Naive B cell (primary cell): ENCODE measurements at regions not wholly inside any gene's neighbourhood (a gene's known extent, or its start where the extent isn't known, plus 50 kb on each side); places are given as distances from the start of the nearest gene placed in this dataset.
"Not testable (repeated sequence)": the region's sequence is repeated elsewhere in the genome, so short reads cannot be mapped to it uniquely, and the experiment has no call there.

ENCODE experiments used
- ATAC-seq, 2 donors: fragments of 150-1000 bp; cut with Tn5 transposase; 2 replicates each; pipeline ENCODE4 v1.10.0; 2021; ENCODE audit warnings: low read depth in 2 of 2, mild to moderate bottlenecking in 2 of 2, moderate library complexity in 2 of 2
- DNase-seq: peaks from one replicate; pipeline ENCODE4 v3.0.0; 2022
- H3K27ac Mint-ChIP-seq, 6 donors: one replicate each; pipeline ENCODE4 v1.8.0; 2020 to 2022; ENCODE audit warnings: mild to moderate bottlenecking in 6 of 6, mixed read lengths in 6 of 6, moderate library complexity in 5 of 6, inconsistent platforms in 2 of 6
- H3K27me3 Mint-ChIP-seq, 3 donors: one replicate each; pipeline ENCODE4 v1.8.0; 2021 to 2022; ENCODE audit warnings: mixed read lengths in 3 of 3, mild to moderate bottlenecking in 1 of 3
- H3K36me3 Mint-ChIP-seq, 2 donors: one replicate each; pipeline ENCODE4 v1.8.0; 2020 to 2022; ENCODE audit warnings: mixed read lengths in 2 of 2, inconsistent platforms in 1 of 2, mild to moderate bottlenecking in 1 of 2
- H3K4me1 Mint-ChIP-seq, 3 donors: one replicate each; pipeline ENCODE4 v1.8.0; 2020 to 2022; ENCODE audit warnings: mixed read lengths in 3 of 3, inconsistent platforms in 1 of 3, mild to moderate bottlenecking in 1 of 3, moderate library complexity in 1 of 3
- H3K4me3 Mint-ChIP-seq, 8 donors: one replicate each; pipeline ENCODE4 v1.8.0; 2020 to 2022; ENCODE audit warnings: mild to moderate bottlenecking in 8 of 8, mixed read lengths in 8 of 8, moderate library complexity in 8 of 8, inconsistent platforms in 2 of 8
- H3K9me3 Mint-ChIP-seq, 7 donors: one replicate each; pipeline ENCODE4 v1.8.0; 2020 to 2022; ENCODE audit warnings: mixed read lengths in 7 of 7, mild to moderate bottlenecking in 5 of 7, inconsistent platforms in 2 of 7, moderate library complexity in 1 of 7

GRCh38 chr19:27884376-27884775 lies 1328.6 kb downstream of the UQCRFS1 start:
- H3K4me3 Mint-ChIP-seq = no peak overlapping the region
- no peaks in the 10 kb centered on the region for H3K36me3 Mint-ChIP-seq
- peaks cover 5 to 19% (median 11%) of the 10 kb centered on the region in 7 donors for H3K9me3 Mint-ChIP-seq
- H3K27ac Mint-ChIP-seq = no peak overlapping the region
- no peaks in the 10 kb centered on the region for H3K27me3 Mint-ChIP-seq
- ATAC-seq (no peak), DNase-seq (no peak)
- H3K4me1 Mint-ChIP-seq = no peaks in the 10 kb centered on the region

GRCh38 chr19:27881213-27881612 lies 1331.7 kb downstream of the UQCRFS1 start:
- no peak overlapping the region for H3K4me3 Mint-ChIP-seq
- no peaks in the 10 kb centered on the region for H3K27me3 Mint-ChIP-seq
- DNase-seq (no peak), ATAC-seq (no peak)
- H3K4me1 Mint-ChIP-seq = no peaks in the 10 kb centered on the region
- peaks cover 4 to 16% (median 7%) of the 10 kb centered on the region in 7 donors for H3K9me3 Mint-ChIP-seq
- H3K27ac Mint-ChIP-seq = peak overlapping the region in 1 of 6 donors; percentile 54
- peaks cover 6 to 12% of the 10 kb centered on the region in 2 donors for H3K36me3 Mint-ChIP-seq

- DNase-seq (no peak), ATAC-seq (no peak)
- Mint-ChIP-seq H3K4me1 (no peaks in the 10 kb centered on the region), H3K9me3 (peaks cover 2 to 17% (median 7%) of the 10 kb centered on the region in 7 donors), H3K36me3 (peaks cover 10 to 19% of the 10 kb centered on the region in 2 donors), H3K4me3 (no peak overlapping the region), H3K27ac (peak overlapping the region in 1 of 6 donors; percentile 79), H3K27me3 (no peaks in the 10 kb centered on the region)
These were observed 1335.9 kb downstream of the UQCRFS1 start for GRCh38 chr19:27876976-27877512.

GRCh38 chr19:27876489-27876888 lies 1336.5 kb downstream of the UQCRFS1 start:
- no peaks in the 10 kb centered on the region for H3K27me3 Mint-ChIP-seq
- no peak for DNase-seq
- peaks cover 12 to 20% of the 10 kb centered on the region in 2 donors for H3K36me3 Mint-ChIP-seq
- H3K4me1 Mint-ChIP-seq = no peaks in the 10 kb centered on the region
- peaks cover 2 to 23% (median 7%) of the 10 kb centered on the region in 7 donors for H3K9me3 Mint-ChIP-seq
- H3K27ac Mint-ChIP-seq = no peak overlapping the region
- no peak overlapping the region for H3K4me3 Mint-ChIP-seq
- ATAC-seq = no peak

- Mint-ChIP-seq H3K9me3 (peaks cover 0 to 24% (median 5%) of the 10 kb centered on the region in 7 donors), H3K27me3 (no peaks in the 10 kb centered on the region)
- ATAC-seq = no peak
These were observed 1340.6 kb downstream of the UQCRFS1 start for GRCh38 chr19:27872370-27872769.

GRCh38 chr19:27870293-27870692 lies 1342.7 kb downstream of the UQCRFS1 start:
- no peak for ATAC-seq
- Mint-ChIP-seq H3K9me3 (peaks cover 0 to 31% (median 8%) of the 10 kb centered on the region in 7 donors), H3K27me3 (no peaks in the 10 kb centered on the region), H3K36me3 (peaks cover 14 to 28% of the 10 kb centered on the region in 2 donors), H3K27ac (no peak overlapping the region), H3K4me3 (no peak overlapping the region), H3K4me1 (no peaks in the 10 kb centered on the region)
- no peak for DNase-seq

More at GRCh38 chr19:27872370-27872769, 1340.6 kb downstream of the UQCRFS1 start:
- Mint-ChIP-seq H3K4me1 (no peaks in the 10 kb centered on the region), H3K4me3 (no peak overlapping the region), H3K27ac (no peak overlapping the region), H3K36me3 (peaks cover 15 to 19% of the 10 kb centered on the region in 2 donors)
- no peak for DNase-seq

- H3K9me3 Mint-ChIP-seq = peaks cover 6 to 35% (median 19%) of the 10 kb centered on the region in 7 donors
- no peak overlapping the region for H3K4me3 Mint-ChIP-seq
These were observed 1344.9 kb downstream of the UQCRFS1 start for GRCh38 chr19:27868007-27868406.

GRCh38 chr19:27865927-27866777 lies 1346.8 kb downstream of the UQCRFS1 start:
- DNase-seq (no peak), ATAC-seq (no peak)
- no peaks in the 10 kb centered on the region for H3K27me3 Mint-ChIP-seq
- peaks cover 13 to 41% (median 28%) of the 10 kb centered on the region in 7 donors for H3K9me3 Mint-ChIP-seq
- H3K4me3 Mint-ChIP-seq = peak overlapping the region in 1 of 8 donors; percentile 13
- no peaks in the 10 kb centered on the region for H3K4me1 Mint-ChIP-seq
- peaks cover 17 to 30% of the 10 kb centered on the region in 2 donors for H3K36me3 Mint-ChIP-seq
- no peak overlapping the region for H3K27ac Mint-ChIP-seq

More at GRCh38 chr19:27868007-27868406, 1344.9 kb downstream of the UQCRFS1 start:
- ATAC-seq (no peak), DNase-seq (no peak)
- Mint-ChIP-seq H3K27ac (no peak overlapping the region), H3K27me3 (no peaks in the 10 kb centered on the region), H3K36me3 (peaks cover 14 to 29% of the 10 kb centered on the region in 2 donors), H3K4me1 (no peaks in the 10 kb centered on the region)

- H3K9me3 Mint-ChIP-seq = peaks cover 33 to 87% (median 73%) of the 10 kb centered on the region in 7 donors
These were observed 1351.5 kb downstream of the UQCRFS1 start for GRCh38 chr19:27861411-27861975.

GRCh38 chr19:27860309-27860934 lies 1352.5 kb downstream of the UQCRFS1 start:
- H3K36me3 Mint-ChIP-seq = peaks cover 13 to 40% of the 10 kb centered on the region in 2 donors
- DNase-seq (no peak), ATAC-seq (no peak)
- no peaks in the 10 kb centered on the region for H3K4me1 Mint-ChIP-seq
- H3K27me3 Mint-ChIP-seq = no peaks in the 10 kb centered on the region
- H3K27ac Mint-ChIP-seq = no peak overlapping the region
- peaks cover 31 to 88% (median 80%) of the 10 kb centered on the region in 7 donors for H3K9me3 Mint-ChIP-seq
- no peak overlapping the region for H3K4me3 Mint-ChIP-seq

More at GRCh38 chr19:27861411-27861975, 1351.5 kb downstream of the UQCRFS1 start:
- peaks cover 13 to 44% of the 10 kb centered on the region in 2 donors for H3K36me3 Mint-ChIP-seq
- no peaks in the 10 kb centered on the region for H3K4me1 Mint-ChIP-seq
- peak overlapping the region in 2 of 6 donors; percentile 32 to 39 for H3K27ac Mint-ChIP-seq
- DNase-seq = no peak
- H3K27me3 Mint-ChIP-seq = no peaks in the 10 kb centered on the region
- no peak overlapping the region for H3K4me3 Mint-ChIP-seq
- no peak for ATAC-seq

GRCh38 chr19:27859689-27860088 lies 1353.3 kb downstream of the UQCRFS1 start:
- no peak for DNase-seq
- no peak overlapping the region for H3K27ac Mint-ChIP-seq
- no peaks in the 10 kb centered on the region for H3K4me1 Mint-ChIP-seq
- peaks cover 13 to 45% of the 10 kb centered on the region in 2 donors for H3K36me3 Mint-ChIP-seq
- no peaks in the 10 kb centered on the region for H3K27me3 Mint-ChIP-seq
- H3K4me3 Mint-ChIP-seq = no peak overlapping the region
- no peak for ATAC-seq
- peaks cover 35 to 89% (median 81%) of the 10 kb centered on the region in 7 donors for H3K9me3 Mint-ChIP-seq

- Mint-ChIP-seq H3K4me1 (no peaks in the 10 kb centered on the region), H3K27me3 (no peaks in the 10 kb centered on the region), H3K27ac (no peak overlapping the region), H3K9me3 (peaks cover 35 to 94% (median 80%) of the 10 kb centered on the region in 7 donors), H3K36me3 (peaks cover 13 to 48% of the 10 kb centered on the region in 2 donors), H3K4me3 (peak overlapping the region in 1 of 8 donors; percentile 25)
- ATAC-seq (no peak), DNase-seq (no peak)
These were observed 1353.9 kb downstream of the UQCRFS1 start for GRCh38 chr19:27858981-27859581.

- H3K9me3 Mint-ChIP-seq = peaks cover 13 to 79% (median 60%) of the 10 kb centered on the region in 7 donors
- H3K27me3 Mint-ChIP-seq, DNase-seq, ATAC-seq, H3K4me1 Mint-ChIP-seq, H3K27ac Mint-ChIP-seq: not testable (repeated sequence)
- H3K4me3 Mint-ChIP-seq = peak overlapping the region in 1 of 8 donors; percentile 12
- peaks cover 8 to 36% of the 10 kb centered on the region in 2 donors for H3K36me3 Mint-ChIP-seq
These were observed 1360.0 kb downstream of the UQCRFS1 start for GRCh38 chr19:27852931-27853330.
